ENCODE measurements at regions not wholly inside any gene's neighbourhood (a gene's known extent, or its start where the extent isn't known, plus 50 kb on each side); places are given as distances from the start of the nearest gene placed in this dataset.

DNA sequence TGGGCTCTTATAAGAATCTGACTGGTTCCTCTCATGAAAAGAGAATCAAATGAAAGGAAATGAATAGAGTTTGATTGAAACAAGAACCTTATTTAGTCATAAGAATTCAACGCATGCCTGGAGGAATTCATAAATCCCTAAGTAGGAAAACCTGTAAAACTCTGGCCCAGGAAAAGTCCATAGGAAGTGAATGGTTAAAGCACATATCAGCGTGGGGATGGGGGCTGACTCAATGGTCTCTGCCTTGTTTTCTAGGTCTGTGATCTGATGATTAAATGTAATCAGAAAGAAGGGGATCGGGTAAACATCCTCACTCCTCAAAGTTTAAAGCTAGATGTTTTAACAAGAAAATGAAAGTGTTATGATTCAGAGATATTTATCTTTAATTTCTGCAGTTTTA is 759.4 kb upstream of the C9orf72 start:
- TF ChIP-seq, protein P1, sequence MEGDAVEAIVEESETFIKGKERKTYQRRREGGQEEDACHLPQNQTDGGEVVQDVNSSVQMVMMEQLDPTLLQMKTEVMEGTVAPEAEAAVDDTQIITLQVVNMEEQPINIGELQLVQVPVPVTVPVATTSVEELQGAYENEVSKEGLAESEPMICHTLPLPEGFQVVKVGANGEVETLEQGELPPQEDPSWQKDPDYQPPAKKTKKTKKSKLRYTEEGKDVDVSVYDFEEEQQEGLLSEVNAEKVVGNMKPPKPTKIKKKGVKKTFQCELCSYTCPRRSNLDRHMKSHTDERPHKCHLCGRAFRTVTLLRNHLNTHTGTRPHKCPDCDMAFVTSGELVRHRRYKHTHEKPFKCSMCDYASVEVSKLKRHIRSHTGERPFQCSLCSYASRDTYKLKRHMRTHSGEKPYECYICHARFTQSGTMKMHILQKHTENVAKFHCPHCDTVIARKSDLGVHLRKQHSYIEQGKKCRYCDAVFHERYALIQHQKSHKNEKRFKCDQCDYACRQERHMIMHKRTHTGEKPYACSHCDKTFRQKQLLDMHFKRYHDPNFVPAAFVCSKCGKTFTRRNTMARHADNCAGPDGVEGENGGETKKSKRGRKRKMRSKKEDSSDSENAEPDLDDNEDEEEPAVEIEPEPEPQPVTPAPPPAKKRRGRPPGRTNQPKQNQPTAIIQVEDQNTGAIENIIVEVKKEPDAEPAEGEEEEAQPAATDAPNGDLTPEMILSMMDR (IDR thresholded peaks at IDR 0.05; ENCODE audit: extremely low read depth in 1 of 2, insufficient read depth in 1 of 2, low read depth in 1 of 2, low read length in 2 of 2) = no peak
- TF ChIP-seq POLR2A (IDR thresholded peaks at IDR 0.05; ENCODE audit: low read depth, low read length) (no peak), POLR2AphosphoS5 (IDR thresholded peaks at IDR 0.05; ENCODE audit: insufficient read depth, low read depth, low read length) (no peak), EZH2 (IDR thresholded peaks at IDR 0.05; ENCODE audit: borderline replicate concordance, low read depth, low read length, severe bottlenecking) (no peak), JUN (IDR thresholded peaks at IDR 0.05; ENCODE audit: borderline replicate concordance, insufficient read depth, insufficient read length, low read depth) (no peak), FOS (IDR thresholded peaks at IDR 0.05; ENCODE audit: borderline replicate concordance, insufficient read depth, low read length) (no peak), GATA2 (IDR thresholded peaks at IDR 0.05; ENCODE audit: insufficient read depth, insufficient read length, low read depth, low read length) (no peak)
- TF ChIP-seq, protein P2, sequence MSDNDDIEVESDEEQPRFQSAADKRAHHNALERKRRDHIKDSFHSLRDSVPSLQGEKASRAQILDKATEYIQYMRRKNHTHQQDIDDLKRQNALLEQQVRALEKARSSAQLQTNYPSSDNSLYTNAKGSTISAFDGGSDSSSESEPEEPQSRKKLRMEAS (IDR thresholded peaks at IDR 0.05; ENCODE audit: insufficient read depth, insufficient read length) = no peak
